ENCODE measurements at regions not wholly inside any gene's neighbourhood (a gene's known extent, or its start where the extent isn't known, plus 50 kb on each side); places are given as distances from the start of the nearest gene placed in this dataset.
A peak's percentile ranks its signal among the peaks of the same experiment; 100 is the strongest.

DNA sequence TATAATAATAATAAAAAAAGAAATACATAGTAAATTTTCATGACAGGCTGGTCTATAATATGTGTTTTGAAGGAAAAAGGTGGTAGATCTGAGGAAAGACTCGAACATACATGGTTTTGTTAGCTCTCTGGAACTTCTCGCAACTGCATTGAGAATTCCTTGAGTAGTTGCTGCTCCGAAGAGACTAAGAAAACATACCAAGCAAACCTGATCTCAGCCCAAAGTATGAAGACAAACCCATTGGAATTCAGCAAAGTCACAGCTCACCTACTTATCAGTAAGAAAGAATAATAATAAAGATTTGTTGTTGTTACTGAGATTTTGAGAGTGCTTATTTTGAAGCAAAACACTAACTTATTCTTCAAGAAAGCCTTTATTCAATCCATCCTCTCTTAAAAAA, 1107.1 kb upstream of the EYS start:
- FAIRE-seq (no peak), DNase-seq (ENCODE audit: low spot score in 2 of 2) (no peak)

DNA sequence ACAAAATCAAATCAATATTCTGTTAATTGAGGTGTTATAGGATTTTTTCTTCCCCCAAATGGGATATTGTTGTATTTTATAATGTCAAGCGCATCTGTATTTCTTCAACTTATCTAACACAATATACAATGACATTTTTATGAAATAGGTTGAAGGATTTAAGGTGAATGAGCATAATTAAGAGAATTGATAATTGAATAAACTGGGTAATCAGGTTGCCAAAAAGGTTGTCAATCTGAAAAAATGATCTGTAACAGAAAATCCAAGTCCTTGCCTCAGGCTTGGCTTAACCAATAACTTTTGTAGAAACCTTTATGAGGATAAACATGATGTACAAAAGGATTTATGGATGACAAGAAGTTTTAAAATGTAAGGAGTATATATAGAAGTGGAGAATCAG, 1101.7 kb upstream of the EYS start:
- FAIRE-seq (no peak), DNase-seq (ENCODE audit: low spot score in 2 of 2) (no peak)

DNA sequence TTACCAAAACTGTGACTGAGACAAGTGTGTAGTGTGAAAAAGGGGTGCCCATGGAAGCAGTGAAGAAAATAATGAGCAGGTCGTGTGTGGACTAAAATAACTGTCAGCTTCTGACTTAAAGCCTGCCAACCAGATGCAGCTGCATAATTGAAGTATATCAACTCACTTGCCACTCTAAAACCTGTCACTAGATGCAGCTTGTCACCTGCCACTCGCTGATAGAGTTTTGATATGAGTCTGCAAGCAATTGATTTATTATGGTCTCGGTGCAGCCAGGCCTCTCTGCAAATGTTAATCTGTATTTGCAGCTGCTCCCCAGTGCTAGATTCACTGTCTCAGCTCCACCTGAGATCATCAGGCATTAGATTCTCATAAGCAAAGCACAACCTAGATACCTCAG, 1090.0 kb upstream of the EYS start:
- no peak for FAIRE-seq
- DNase-seq (ENCODE audit: low spot score in 2 of 2): no peak

DNA sequence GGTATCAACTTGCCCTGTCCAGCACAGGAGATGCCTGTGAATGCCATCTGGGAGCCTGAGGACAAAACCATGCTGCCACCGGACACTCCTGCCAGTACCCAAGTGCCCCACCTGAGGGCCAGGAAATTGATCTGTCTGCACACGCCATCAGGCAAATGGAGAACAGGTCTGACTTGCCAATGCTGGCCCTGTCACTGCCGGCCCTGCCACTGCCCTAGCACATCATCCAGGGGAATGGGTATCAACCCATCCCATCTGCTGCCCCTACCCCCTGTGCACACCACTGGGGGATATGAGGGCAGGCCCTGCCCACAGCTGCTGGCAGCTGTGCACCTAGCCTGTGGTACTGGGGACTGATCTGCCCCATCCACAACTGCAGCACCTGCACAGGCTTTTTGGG, 1081.6 kb upstream of the EYS start:
- DNase-seq (ENCODE audit: low spot score in 2 of 2) (no peak), FAIRE-seq (no peak)

DNA sequence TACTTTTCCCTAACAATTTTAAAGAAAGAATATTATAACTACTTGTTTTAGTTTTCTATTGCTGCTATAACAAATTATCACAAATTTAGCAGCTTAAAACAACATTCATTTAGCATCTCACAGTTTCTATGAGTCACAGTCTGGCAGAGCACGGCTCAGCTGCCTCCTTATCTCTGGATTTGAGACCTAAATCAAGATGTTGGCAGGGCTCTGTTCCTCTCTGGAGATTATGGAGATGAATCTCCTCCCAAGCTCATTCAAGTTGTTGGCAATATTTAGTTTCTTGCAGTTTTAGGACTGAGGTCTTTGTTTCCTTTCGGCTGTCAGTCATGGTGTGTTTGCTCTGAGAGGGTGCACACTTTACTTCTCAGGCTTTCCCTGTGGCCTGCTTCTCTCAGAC, 1065.8 kb upstream of the EYS start:
- DNase-seq (ENCODE audit: low spot score in 2 of 2) (no peak), FAIRE-seq (no peak)

DNA sequence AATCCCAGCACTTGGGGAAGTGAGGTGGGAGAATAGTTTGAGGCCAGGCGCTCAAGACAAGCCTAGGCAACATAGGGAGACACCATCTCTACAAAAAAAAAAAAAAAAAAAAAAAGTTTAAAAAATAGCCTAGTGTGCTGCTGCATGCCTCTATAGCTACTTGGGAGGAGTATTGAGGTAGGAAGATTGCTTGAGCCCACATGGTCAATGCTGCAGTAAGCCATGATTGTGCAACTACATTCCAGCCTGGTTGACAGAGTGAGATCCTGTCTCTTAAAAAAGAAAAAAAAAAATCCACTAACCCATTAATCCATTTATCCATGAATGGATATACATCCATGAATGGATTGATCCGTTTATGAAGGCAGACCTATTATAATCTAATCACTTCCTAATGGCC, 1064.6 kb upstream of the EYS start:
- DNase-seq (ENCODE audit: low spot score in 2 of 2): no peak
- no peak for FAIRE-seq

DNA sequence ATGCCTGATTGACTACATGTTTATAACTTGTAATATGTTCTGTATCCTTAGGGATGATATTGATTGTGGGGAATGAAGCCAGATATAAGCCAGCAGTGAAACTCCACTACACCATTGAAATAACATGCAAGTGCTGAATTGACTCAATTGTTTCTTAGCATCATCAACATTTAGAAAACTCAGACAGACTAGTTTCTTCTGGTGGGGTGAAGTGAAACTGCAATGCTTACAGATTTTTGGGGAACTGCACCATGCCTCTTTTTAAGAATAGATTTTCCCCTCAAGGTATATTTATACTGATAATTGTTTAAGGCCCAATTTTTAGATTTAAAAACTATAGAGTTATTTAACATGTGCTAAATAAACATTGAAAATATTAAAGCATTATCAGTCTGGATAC, 1044.6 kb upstream of the EYS start:
- no peak for DNase-seq (ENCODE audit: low spot score in 2 of 2)
- FAIRE-seq: no peak

DNA sequence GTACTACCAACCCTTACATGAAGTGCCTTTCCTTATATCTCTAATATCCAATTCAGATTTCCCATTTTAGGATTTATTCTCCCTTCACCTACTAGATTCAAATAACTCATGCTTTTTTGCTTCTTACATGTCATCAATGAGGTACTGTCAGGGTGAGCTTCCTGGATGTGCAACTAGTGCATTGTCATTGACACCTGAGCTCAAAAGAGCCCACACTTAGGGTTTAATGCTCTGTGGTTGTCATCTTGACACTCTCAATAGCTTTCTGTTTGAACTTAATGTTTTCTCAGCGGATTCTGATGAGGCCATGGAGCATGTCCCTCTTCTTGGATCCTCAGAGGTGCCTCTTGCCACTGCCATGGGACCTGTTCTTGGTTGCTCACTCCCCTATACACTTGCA, 1033.3 kb upstream of the EYS start:
- no peak for FAIRE-seq
- no peak for DNase-seq (ENCODE audit: low spot score in 2 of 2)

DNA sequence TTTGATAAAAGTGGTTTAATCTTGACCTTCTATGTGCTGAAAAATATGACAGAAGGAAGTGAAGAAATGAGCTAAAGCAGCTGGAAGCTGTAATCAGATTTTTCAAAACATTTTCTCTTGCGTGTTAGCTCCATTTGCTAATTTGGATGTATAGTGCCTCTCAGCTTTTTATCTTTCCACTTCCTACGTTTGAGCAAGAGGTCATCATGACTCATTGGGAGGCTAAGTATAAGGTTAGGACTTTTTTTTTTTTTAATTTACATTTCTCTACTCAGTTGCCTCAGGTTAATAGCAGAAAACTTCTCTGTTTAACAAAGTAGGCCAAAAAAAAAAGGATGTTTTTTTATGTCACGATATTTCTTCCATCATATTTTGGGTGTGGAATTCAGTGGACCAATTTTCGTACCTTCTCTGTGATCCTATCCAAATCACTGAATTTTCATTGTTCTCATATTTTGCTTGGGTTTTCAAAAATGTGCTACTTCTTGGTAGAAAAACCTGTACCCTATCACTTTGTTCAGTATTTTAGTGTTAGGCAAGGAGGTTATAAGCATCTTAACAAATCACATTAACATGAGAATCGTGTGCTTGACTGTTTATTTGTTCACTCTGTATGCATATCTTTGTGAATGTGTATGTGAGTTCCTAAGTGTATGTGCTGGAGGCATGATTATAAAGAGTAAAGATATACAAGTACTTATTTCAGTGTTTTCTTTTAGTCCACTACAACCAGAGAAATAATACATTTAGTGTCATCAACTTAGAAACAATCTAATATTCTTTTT, 1028.3 kb upstream of the EYS start:
- FAIRE-seq: no peak
- no peak for DNase-seq (ENCODE audit: low spot score in 2 of 2)

DNA sequence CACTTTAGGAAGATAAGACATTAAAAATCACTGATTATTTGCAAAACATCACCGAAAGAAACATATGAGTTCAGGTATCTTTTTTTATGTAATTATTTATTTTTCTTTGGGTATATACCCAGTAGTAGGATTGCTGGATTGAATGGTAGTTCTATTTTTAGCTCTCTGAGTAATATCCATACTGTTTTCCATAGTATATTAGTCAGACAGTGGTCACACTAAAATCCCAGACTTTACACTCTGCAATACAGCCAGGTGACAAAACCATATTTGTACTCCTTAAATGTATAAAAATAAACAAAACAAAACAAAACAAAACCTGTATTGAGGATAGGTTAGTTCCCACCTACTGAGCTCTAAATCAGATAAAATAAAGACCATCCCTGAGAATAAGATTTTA, 1024.3 kb upstream of the EYS start:
- DNase-seq (ENCODE audit: low spot score in 2 of 2) (no peak), FAIRE-seq (no peak)

DNA sequence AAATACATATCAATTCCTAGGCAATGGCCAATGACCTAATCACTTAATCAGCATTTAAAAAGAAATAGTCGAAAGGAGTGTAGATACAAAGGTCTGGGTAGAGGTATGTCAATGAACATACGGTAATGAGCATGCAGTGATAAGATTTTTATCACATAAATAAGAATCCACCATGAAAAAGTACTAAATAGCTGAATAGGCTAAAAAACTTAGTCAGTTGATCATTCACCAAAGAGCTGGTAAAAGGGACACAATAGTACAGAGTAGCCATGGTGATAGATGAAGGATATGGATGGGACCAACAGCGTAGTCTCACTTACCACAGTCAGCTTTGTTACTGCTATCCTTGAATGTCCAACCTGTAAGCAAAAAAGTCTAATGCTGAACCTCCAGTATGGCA, 1018.6 kb upstream of the EYS start:
- DNase-seq (ENCODE audit: low spot score in 2 of 2): no peak
- FAIRE-seq: no peak

DNA sequence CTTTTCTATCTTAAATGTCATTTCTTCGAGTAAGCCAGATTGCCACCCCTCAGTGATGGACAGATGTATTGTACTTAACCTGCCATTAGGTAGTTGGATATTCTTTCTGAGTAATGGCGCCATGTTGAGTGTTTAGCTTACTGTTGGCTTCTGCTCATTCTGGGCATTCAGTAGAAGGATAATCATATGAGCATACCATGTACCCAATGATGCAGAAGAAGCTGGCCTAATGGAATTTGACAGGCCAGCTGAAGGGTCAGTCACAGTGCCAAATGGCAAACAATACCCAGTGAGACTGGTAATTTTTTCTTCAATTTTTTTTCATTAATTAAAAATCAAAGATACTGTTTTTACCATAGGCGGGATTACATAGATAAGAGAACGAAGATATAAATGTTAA, 1010.8 kb upstream of the EYS start:
- FAIRE-seq (no peak), DNase-seq (ENCODE audit: low spot score in 2 of 2) (no peak)

DNA sequence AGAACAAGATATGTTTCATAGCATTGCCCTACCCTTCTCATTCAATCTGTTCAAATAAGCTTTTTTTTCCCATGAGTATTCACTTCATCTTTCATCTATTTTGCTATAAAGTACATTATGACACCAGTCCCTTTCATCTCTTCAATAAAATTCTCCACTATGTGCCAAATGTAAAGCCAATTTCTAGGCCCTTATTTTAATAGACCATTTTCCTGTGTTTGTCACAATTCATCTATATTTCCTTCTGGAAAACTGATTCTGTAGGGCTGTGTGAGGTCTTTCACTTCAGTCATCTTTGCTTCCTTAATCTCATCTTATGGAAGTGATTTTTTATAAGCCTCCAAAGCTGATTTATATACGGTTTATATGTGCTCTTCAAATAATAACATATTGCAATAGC, 992.4 kb upstream of the EYS start:
- DNase-seq (ENCODE audit: low spot score in 2 of 2) (no peak), FAIRE-seq (no peak)

DNA sequence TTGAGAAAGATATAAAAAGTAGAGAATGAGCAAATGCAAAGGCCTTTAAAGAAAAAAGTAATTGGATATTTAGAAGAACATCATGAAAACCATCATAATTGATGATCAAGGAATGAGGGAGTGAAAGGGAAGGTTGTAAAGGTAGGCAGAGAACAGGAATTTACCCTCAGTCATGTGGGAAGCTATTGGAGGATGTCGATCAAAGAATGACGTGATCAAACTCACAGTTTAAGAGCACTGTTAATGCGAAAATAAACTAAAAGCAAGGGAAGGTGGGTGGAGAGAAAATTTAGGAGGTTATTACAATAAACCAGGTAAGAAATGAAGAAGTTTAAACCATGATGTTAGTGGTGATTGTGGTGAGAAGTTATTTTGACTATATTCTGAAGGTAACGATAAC, 982.6 kb upstream of the EYS start:
- DNase-seq (ENCODE audit: low spot score in 2 of 2) (no peak), FAIRE-seq (no peak)

DNA sequence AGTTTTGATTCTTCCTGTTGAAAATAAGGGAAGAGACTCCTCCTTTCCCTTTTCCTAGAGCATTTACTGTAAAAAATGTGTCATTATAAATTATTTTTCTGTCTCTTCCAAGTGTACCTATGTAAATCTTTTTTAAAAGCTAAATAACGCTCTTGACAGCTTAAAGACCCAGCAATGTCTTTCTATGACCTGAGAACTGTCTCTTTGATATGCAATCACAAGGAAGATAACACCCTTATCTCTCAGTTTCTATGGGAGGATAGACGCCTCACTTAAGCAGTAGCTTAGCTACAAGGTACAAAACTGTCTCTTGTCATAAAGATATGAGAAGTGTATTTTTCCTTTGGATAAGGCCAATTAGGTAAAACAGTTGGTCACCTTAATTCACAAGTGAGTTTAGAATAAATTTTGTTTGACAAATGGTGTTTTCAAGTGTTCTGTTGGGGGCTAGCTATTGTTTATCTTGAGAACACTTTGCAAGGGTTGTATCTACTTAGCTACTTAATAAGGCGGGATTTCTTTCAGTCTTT, 980.6 kb upstream of the EYS start:
- DNase-seq (ENCODE audit: low spot score in 2 of 2) (no peak), FAIRE-seq (no peak)

DNA sequence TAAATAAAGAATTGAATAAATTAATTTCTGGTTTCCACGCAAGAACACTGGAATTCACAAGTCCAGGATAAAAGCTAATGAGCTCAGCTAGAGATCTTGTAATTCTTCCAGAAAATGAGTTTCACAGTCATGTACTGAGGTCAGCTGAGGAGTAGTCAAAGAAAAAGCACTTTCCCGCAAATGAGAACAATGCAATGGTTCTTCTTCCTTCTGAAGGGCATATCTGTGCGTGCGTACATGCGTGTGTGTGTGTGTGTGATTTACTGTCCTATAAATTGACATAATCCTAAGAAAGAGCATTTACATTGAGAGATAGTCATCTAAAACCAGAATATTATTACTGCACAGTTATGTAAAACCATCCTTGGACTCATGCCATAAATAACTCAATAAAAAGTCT, 968.9 kb upstream of the EYS start:
- FAIRE-seq (no peak), DNase-seq (ENCODE audit: low spot score in 2 of 2) (no peak)

DNA sequence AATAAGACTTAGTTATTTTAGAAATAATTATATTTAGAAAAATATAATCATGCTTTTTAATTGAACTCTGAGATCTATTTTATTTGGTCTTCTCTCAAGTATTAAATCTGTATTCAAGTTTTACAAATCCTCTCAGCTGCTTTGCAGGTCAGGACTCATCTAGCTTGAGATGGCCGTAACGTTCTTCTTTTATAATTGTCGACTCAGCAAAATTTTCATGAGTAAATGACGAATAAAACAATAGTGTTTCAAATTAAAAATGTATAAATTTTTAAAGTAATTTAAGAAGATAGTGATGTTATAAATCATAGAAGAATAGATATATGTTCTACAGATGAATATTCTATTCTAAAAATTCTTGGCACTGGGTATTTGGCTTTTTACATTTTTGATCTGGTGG, 957.1 kb upstream of the EYS start:
- FAIRE-seq: peak; percentile 49
- no peak for DNase-seq (ENCODE audit: low spot score in 2 of 2)

DNA sequence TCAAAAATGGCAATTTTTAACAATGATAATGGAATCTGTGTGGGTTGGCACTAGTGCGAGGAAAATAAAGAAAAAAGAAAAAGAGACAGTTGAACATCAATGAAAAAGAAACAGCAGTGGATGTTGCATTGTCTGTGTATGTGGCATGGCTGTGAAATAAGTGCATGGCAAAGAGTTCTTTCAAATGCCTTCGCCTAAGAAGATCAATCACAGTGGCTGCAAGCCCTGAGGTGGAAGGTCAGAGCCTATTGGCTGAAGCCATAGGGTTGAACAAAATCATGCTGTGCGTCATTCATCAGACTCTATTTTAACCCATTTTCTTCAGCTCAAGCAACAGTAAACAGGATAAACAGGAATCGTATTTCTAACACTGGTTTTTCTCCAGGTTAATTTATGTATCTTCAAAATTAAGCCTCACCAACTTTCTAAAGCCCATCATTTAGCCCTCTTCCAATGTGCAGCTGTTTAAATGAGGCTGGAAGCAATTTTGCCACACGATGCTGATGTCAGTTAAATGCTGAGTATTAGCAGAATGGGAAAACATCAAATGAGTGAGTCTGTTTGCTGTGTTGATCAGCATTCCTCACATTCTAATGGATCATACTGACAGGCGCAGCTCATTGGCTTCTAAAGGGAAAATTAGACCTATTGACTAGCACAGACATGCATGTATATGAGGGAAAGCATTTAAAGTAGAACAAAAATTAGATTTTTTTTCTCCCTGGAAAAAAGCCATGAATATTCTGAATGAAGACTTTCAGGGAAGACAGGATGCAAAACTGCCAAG, 955.9 kb upstream of the EYS start:
- DNase-seq (ENCODE audit: low spot score in 2 of 2) (no peak), FAIRE-seq (no peak)

DNA sequence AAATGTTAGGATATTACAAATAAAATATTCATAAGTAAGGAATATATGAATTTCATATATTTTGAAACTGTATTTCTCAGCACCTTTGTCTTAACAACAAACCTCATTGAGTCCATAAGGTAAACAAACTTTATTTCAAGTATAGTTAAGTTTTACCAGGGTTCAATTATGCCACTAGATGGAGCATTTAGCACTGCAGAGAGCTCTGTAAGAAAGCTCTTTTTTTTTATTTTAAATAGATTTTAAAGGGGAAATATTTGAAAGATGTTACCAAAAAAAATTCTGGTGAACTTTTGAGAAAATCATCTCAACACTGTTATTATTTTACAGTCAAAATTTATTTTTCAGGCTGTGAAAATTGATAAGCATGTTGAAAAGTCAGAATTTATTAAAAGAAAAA, 955.2 kb upstream of the EYS start:
- no peak for DNase-seq (ENCODE audit: low spot score in 2 of 2)

DNA sequence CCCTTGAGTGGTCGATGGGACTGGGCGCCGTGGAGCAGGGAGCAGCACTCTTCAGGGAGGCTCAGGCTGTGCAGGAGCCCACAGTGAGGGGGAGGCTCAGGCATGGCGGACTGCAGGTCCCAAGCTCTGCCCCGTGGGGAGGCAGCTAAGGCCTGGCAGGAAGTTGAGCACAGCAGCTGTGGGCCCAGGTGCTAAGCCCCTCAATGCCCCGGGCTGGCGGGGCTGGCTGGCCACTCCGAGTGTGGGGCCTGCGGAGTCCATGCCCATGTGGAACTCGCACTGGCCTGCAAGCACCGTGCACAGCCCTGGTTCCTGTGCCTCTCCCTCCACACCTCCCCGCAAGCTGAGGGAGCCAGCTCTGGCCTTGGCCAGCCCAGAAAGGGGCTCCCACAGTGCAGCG, 948.4 kb upstream of the EYS start:
- FAIRE-seq (no peak), DNase-seq (ENCODE audit: low spot score in 2 of 2) (no peak)

More for the DNA sequence above, 955.2 kb upstream of the EYS start:
- no peak for FAIRE-seq

DNA sequence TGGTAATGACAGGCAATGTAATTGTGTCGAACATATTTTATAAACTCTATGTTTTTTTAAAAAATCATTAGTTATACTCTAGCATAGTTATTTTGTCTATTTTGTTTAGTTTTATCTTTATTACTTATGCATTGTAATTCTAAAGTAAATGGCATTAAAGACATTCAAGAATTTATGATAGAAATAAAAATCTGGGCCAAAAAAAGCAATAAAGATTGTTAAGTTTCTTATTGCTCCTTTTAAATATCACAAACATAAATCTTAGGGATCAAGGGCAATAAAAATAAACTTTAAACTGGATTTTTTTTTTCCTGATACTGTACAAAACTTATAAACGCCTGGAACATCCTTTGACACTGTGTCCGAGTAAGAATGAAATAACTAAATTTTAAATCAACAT, 931.5 kb upstream of the EYS start:
- FAIRE-seq (no peak), DNase-seq (ENCODE audit: low spot score in 2 of 2) (no peak)

DNA sequence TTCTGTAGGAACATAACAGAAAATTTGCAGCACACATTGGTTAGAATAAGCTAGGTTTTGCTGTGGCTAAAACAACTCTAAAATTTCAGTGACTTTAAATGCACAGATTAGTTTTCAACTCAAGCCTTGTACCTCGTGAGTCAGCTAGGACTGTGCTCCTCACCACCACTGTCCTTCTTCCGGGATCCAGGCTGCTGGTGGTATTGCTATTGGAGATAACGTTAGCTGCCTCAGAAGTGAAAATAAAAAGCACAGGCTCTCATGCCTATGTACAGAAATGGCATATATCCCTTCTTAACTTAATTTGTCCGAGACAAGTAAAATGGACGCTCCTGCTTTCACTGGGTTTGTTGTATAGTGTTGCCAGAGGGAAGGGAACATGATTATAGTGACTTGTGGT, 931.1 kb upstream of the EYS start:
- FAIRE-seq (no peak), DNase-seq (ENCODE audit: low spot score in 2 of 2) (no peak)
